ENCODE measurements at regions not wholly inside any gene's neighbourhood (a gene's known extent, or its start where the extent isn't known, plus 50 kb on each side); places are given as distances from the start of the nearest gene placed in this dataset.

- H3K4me1 ChIP-seq = peaks cover 3% of the 10 kb centered on the region; the same call in 1 of the 3 replicates
- ChIA-PET POLR2A (no interaction called here), CTCF (no interaction called here)
- no peak overlapping the region for H3K27ac ChIP-seq
- no peak overlapping the region for H3K4me2 ChIP-seq
- FAIRE-seq (no peak), DNase-seq (ENCODE audit: low read depth in 1 of 2, low spot score in 1 of 2) (no peak), ATAC-seq (no peak)
- 15% methylated on average over 1 of the region's 1 CpG for WGBS (ENCODE audit: missing lambda C conversion rate)
- H3K9me3 ChIP-seq = 0 out of 3 replicates have a peak, but pooled peaks cover 2% of the 10 kb centered on the region
- TF ChIP-seq MAFK (IDR thresholded peaks at IDR 0.05; ENCODE audit: partially characterized antibody) (peak; percentile 59), NFE2L2 (conservative IDR thresholded peaks at IDR 0.05; ENCODE audit: low read length) (no peak)
- no peak overlapping the region for H3K4me3 ChIP-seq
Observed at GRCh38 chr3:162385387-162385786, 888.8 kb downstream of the OTOL1 start.

GRCh38 chr3:162390891-162391290 is 894.3 kb downstream of the OTOL1 start:
- ChIA-PET CTCF (interaction anchor here (0.6 kb wide), 1 partner anchor 32 kb away, joined by 3 read pairs; no protein-coding TSS in a partner anchor), POLR2A (no interaction called here)
- ATAC-seq (peak; percentile 83 to 92), DNase-seq (ENCODE audit: low read depth in 1 of 2, low spot score in 1 of 2) (peak; percentile 30 to 53), FAIRE-seq (peak; percentile 93)
- Histone ChIP-seq H3K4me1 (peaks cover 24% of the 10 kb centered on the region), H3K27ac (peak overlapping the region; percentile 38 to 59; a peak in 4 of 6 replicates), H3K4me3 (no peak overlapping the region), H3K4me2 (peak overlapping the region; percentile 76), H3K9me3 (no peaks in the 10 kb centered on the region)
- WGBS (ENCODE audit: missing lambda C conversion rate) = 13% methylated on average over 3 of the region's 3 CpGs
- TF ChIP-seq HOXB13 (CRISPR knock-in tag; IDR thresholded peaks at IDR 0.05; ENCODE audit: low read depth) (no peak), FOSL2 (IDR thresholded peaks at IDR 0.05) (no peak), FOSL2 (CRISPR knock-in tag; IDR thresholded peaks at IDR 0.05) (peak; percentile 10; the same call in 1 of the 2 replicates), RFX5 (IDR thresholded peaks at IDR 0.05) (no peak)

- TF ChIP-seq FOSL2 (IDR thresholded peaks at IDR 0.05) = peak; percentile 29; the same call in 1 of the 2 replicates
- TF ChIP-seq FOSL2 (CRISPR knock-in tag; IDR thresholded peaks at IDR 0.05) = peak; percentile 37
- no peak; a peak in 1 of 4 replicates for TF ChIP-seq CEBPB (IDR thresholded peaks at IDR 0.05)
- TF ChIP-seq HEYL (CRISPR knock-in tag; IDR thresholded peaks at IDR 0.05) = no peak
- no peak for TF ChIP-seq ZNF302 (CRISPR knock-in tag; IDR thresholded peaks at IDR 0.05)
- TF ChIP-seq REST (IDR thresholded peaks at IDR 0.05) = no peak
- CTCF ChIA-PET = interaction anchor here (0.6 kb wide), 1 partner anchor 32 kb away, joined by 3 read pairs; no protein-coding TSS in a partner anchor
- POLR2A ChIA-PET = no interaction called here
- H3K9me3 ChIP-seq = no peaks in the 10 kb centered on the region
- peak overlapping the region; percentile 76 for H3K4me2 ChIP-seq
- peaks cover 24% of the 10 kb centered on the region for H3K4me1 ChIP-seq
- DNase-seq (ENCODE audit: low read depth in 1 of 2, low spot score in 1 of 2) (peak; percentile 25 to 42), FAIRE-seq (no peak), ATAC-seq (peak; percentile 76 to 83; a peak in 4 of 6 replicates)
- peak overlapping the region; percentile 38 to 59; a peak in 4 of 6 replicates for H3K27ac ChIP-seq
- WGBS (ENCODE audit: missing lambda C conversion rate) = 2% methylated on average over 2 of the region's 2 CpGs
- no peak overlapping the region for H3K4me3 ChIP-seq
Observed at GRCh38 chr3:162391301-162391700, 894.7 kb downstream of the OTOL1 start.

- ChIA-PET POLR2A (no interaction called here), CTCF (no interaction called here)
- H3K4me3 ChIP-seq = no peak overlapping the region
- H3K27ac ChIP-seq = no peak overlapping the region
- TF ChIP-seq E2F6 (IDR thresholded peaks at IDR 0.05; ENCODE audit: borderline replicate concordance, low read depth) = no peak
- no peak for TF ChIP-seq HOXA7 (CRISPR knock-in tag; IDR thresholded peaks at IDR 0.05)
- TF ChIP-seq KDM5A (IDR thresholded peaks at IDR 0.05) = no peak
- ATAC-seq (no peak), DNase-seq (ENCODE audit: low read depth in 1 of 2, low spot score in 1 of 2) (no peak), FAIRE-seq (no peak)
- no peaks in the 10 kb centered on the region for H3K9me3 ChIP-seq
- WGBS (ENCODE audit: missing lambda C conversion rate) = 78% methylated on average over 3 of the region's 3 CpGs
- no peak overlapping the region for H3K4me2 ChIP-seq
- peaks cover 20% of the 10 kb centered on the region for H3K4me1 ChIP-seq
Observed at GRCh38 chr3:162395496-162395895, 898.9 kb downstream of the OTOL1 start.

All from A549 (cell line).